KMS-11 (cell line): ENCODE measurements at regions not wholly inside any gene's neighbourhood (a gene's known extent, or its start where the extent isn't known, plus 50 kb on each side); places are given as distances from the start of the nearest gene placed in this dataset.

ENCODE experiments used
- H2AFZ ChIP-seq: fragments of 200-600 bp; sonication (generic); 2 replicates; pipeline ENCODE4 v1.6.1; 2016; ENCODE audit warnings: antibody characterized with exemption, mixed run types, low read depth
- H3K27ac ChIP-seq: fragments of 200-600 bp; sonication (generic); 2 replicates; pipeline ENCODE4 v1.6.1; 2016; ENCODE audit warnings: mild to moderate bottlenecking, mixed run types
- H3K27me3 ChIP-seq: fragments of 200-600 bp; sonication (generic); 2 replicates; pipeline ENCODE4 v1.6.1; 2017; ENCODE audit warnings: mild to moderate bottlenecking, low read depth, mixed run types, moderate library complexity; ENCODE audit not compliant: insufficient read depth
- H3K36me3 ChIP-seq: fragments of 200-600 bp; sonication (generic); 2 replicates; pipeline ENCODE4 v1.6.1; 2017; ENCODE audit warnings: mild to moderate bottlenecking, mixed run types; ENCODE audit not compliant: insufficient read depth
- H3K4me1 ChIP-seq: fragments of 200-600 bp; sonication (generic); 2 replicates; pipeline ENCODE4 v1.6.1; 2016; ENCODE audit warnings: mild to moderate bottlenecking, low read depth, mixed run types; ENCODE audit not compliant: poor library complexity, severe bottlenecking
- H3K4me2 ChIP-seq: fragments of 200-600 bp; sonication (generic); 2 replicates; pipeline ENCODE4 v1.7.0; 2016; ENCODE audit warnings: mild to moderate bottlenecking, mixed run types
- H3K4me3 ChIP-seq: fragments of 200-600 bp; sonication (generic); IDR thresholded peaks from 2 replicates; pipeline ENCODE4 v1.6.1; 2017; ENCODE audit warnings: low read depth, low read length, mixed read lengths; ENCODE audit not compliant: insufficient read depth
- H3K79me2 ChIP-seq: fragments of 200-600 bp; sonication (generic); 2 replicates; pipeline ENCODE4 v1.6.1; 2016; ENCODE audit warnings: low read depth, mixed run types; ENCODE audit not compliant: insufficient read depth
- H3K9ac ChIP-seq: fragments of 200-600 bp; sonication (generic); 2 replicates; pipeline ENCODE4 v1.6.1; 2016; ENCODE audit warnings: mild to moderate bottlenecking, mixed run types
- H4K20me1 ChIP-seq: fragments of 200-600 bp; sonication (generic); 2 replicates; pipeline ENCODE4 v1.6.1; 2016; ENCODE audit warnings: mild to moderate bottlenecking, mixed run types; ENCODE audit not compliant: insufficient read depth
- CTCF ChIP-seq: fragments of 200-600 bp; sonication (generic); conservative IDR thresholded peaks from 2 replicates; pipeline ENCODE4 v1.6.1; 2017; ENCODE audit warnings: low read depth, mild to moderate bottlenecking, antibody characterized with exemption, low read length, moderate library complexity, mixed read lengths

GRCh38 chr6:166010136-166010960 lies 157.3 kb downstream of the TBXT start:
- Histone ChIP-seq H3K4me2 (no peak overlapping the region), H3K79me2 (no peaks in the 10 kb centered on the region), H3K4me3 (no peak overlapping the region), H3K9ac (no peak overlapping the region), H3K4me1 (no peaks in the 10 kb centered on the region), H3K27ac (no peak overlapping the region), H2AFZ (no peak overlapping the region), H3K36me3 (no peaks in the 10 kb centered on the region), H4K20me1 (no peaks in the 10 kb centered on the region), H3K27me3 (no peaks in the 10 kb centered on the region)
- no peak for TF ChIP-seq CTCF

- TF ChIP-seq CTCF: no peak
- H3K9ac ChIP-seq: no peak overlapping the region
- no peaks in the 10 kb centered on the region for H3K79me2 ChIP-seq
- H3K36me3 ChIP-seq: no peaks in the 10 kb centered on the region
- no peaks in the 10 kb centered on the region for H4K20me1 ChIP-seq
- no peaks in the 10 kb centered on the region for H3K4me1 ChIP-seq
- no peak overlapping the region for H3K27ac ChIP-seq
- H2AFZ ChIP-seq: no peak overlapping the region
- H3K4me2 ChIP-seq: no peak overlapping the region
- no peaks in the 10 kb centered on the region for H3K27me3 ChIP-seq
- H3K4me3 ChIP-seq: no peak overlapping the region
Observed at GRCh38 chr6:166009385-166010031, 158.1 kb downstream of the TBXT start.

- Histone ChIP-seq H3K27me3 (no peaks in the 10 kb centered on the region), H3K27ac (no peak overlapping the region), H3K4me1 (no peaks in the 10 kb centered on the region), H3K4me3 (no peak overlapping the region), H3K4me2 (no peak overlapping the region), H2AFZ (no peak overlapping the region), H4K20me1 (no peaks in the 10 kb centered on the region), H3K9ac (no peak overlapping the region), H3K79me2 (no peaks in the 10 kb centered on the region), H3K36me3 (no peaks in the 10 kb centered on the region)
- no peak for TF ChIP-seq CTCF
Observed at GRCh38 chr6:166008441-166009369, 158.9 kb downstream of the TBXT start.

GRCh38 chr6:166007349-166008263 lies 160.0 kb downstream of the TBXT start:
- Histone ChIP-seq H3K27me3 (no peaks in the 10 kb centered on the region), H3K4me2 (no peak overlapping the region), H3K9ac (no peak overlapping the region), H3K36me3 (no peaks in the 10 kb centered on the region), H4K20me1 (no peaks in the 10 kb centered on the region), H3K4me3 (no peak overlapping the region), H3K79me2 (no peaks in the 10 kb centered on the region), H3K4me1 (no peaks in the 10 kb centered on the region), H2AFZ (no peak overlapping the region), H3K27ac (no peak overlapping the region)
- no peak for TF ChIP-seq CTCF
